ENCODE measurements at regions not wholly inside any gene's neighbourhood (a gene's known extent, or its start where the extent isn't known, plus 50 kb on each side); places are given as distances from the start of the nearest gene placed in this dataset.

DNA sequence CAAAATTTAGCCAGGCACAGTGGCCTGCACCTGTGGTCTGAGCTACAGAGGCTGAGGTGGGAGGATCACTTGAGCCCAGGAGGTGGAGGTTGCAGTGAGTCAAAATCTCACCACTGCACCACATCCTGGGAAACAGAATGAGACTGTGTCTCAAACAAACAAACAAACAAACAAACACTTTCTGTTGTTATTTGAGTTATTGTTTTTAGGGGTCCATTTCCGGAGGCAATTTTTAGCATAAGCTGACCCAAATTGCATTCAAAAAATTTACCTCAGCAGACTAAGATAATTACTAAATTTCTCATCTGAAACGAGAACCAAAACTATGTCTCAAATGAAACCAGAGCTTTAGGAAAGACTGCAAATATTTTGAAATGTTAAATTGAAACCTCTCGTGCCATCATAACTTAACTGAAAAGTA is 1485.1 kb downstream of the EFNA5 start:
- in situ Hi-C loops (cut with HindIII; ENCODE audit: low sequenced_read_pairs) = no loop called here
- DNase-seq (ENCODE audit: low spot score) = no peak

DNA sequence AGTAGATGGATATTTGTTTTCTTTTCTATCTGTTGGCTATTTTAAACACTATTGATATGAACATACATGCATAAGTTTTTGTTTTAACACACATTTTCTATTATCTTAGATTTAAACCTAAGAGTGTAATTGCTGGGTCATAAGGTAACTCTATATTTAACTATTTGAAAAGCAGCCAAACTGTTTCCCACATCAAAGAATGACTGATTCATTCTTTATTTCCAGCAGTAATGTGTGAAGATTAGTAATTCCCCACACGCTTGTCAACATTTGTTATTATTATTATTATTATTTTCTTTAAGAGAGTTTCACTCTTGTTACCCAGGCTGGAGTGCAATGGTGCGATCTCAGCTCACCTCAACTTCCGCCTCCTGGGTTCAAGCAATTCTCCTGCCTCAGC is 1495.8 kb downstream of the EFNA5 start:
- no peak for DNase-seq (ENCODE audit: low spot score)
- in situ Hi-C loops (cut with HindIII; ENCODE audit: low sequenced_read_pairs) = no loop called here

GRCh38 chr5:106172681-106173532 is 1497.8 kb downstream of the EFNA5 start:
- no peak for DNase-seq (ENCODE audit: low spot score)

GRCh38 chr5:106171708-106172107 is 1499.0 kb downstream of the EFNA5 start:
- in situ Hi-C loops (cut with HindIII; ENCODE audit: low sequenced_read_pairs) = no loop called here
- no peak for DNase-seq (ENCODE audit: low spot score)

More at GRCh38 chr5:106172681-106173532, 1497.8 kb downstream of the EFNA5 start:
- in situ Hi-C loops (cut with HindIII; ENCODE audit: low sequenced_read_pairs) = no loop called here

- in situ Hi-C loops (cut with HindIII; ENCODE audit: low sequenced_read_pairs) = no loop called here
- no peak for DNase-seq (ENCODE audit: low spot score)
These were observed 1499.6 kb downstream of the EFNA5 start for GRCh38 chr5:106171132-106171531.

DNA sequence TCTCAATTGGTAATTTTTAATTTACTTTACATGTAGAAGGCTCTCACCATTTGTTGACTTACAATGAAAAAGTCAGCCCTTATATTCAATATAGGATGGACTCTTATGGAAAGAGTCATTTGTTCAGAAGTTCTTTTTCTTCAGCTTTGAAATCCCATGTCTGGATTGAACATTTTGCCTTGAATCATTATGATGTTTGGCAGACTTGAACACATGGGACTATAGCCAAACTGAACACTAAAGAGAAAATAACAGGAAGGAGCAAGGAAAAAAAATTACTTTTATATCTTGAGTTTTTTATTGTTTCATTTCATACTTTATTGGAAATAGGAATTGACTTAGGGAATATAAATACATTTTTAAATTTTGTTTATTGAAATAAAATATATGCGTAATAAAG is 1503.0 kb downstream of the EFNA5 start:
- in situ Hi-C loops (cut with HindIII; ENCODE audit: low sequenced_read_pairs) = no loop called here
- DNase-seq (ENCODE audit: low spot score) = no peak

DNA sequence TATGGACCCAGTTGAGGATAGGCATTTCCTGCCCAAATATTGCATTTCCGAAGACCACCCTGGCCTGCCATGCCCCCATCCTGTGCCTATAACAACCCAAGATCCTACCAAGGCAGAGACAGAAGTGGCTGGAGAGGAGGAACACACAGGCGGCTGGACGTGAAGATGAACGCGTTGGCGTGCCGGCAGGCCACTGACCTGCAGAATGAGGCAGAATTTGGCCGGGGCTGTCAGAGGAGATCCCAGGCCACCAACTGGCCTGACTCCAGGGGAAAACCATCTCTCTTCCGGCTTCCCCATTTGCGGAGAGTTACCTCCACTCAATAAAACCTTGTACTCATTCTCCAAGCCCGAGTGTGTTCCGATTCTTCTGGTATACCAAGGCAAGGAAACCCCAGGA is 1507.5 kb downstream of the EFNA5 start:
- in situ Hi-C loops (cut with HindIII; ENCODE audit: low sequenced_read_pairs) = no loop called here
- DNase-seq (ENCODE audit: low spot score) = no peak

GRCh38 chr5:106159616-106160015 is 1511.1 kb downstream of the EFNA5 start:
- in situ Hi-C loops (cut with HindIII; ENCODE audit: low sequenced_read_pairs) = no loop called here
- DNase-seq (ENCODE audit: low spot score) = no peak

- in situ Hi-C loops (cut with HindIII; ENCODE audit: low sequenced_read_pairs) = no loop called here
These were observed 1516.4 kb downstream of the EFNA5 start for GRCh38 chr5:106154280-106154716.

DNA sequence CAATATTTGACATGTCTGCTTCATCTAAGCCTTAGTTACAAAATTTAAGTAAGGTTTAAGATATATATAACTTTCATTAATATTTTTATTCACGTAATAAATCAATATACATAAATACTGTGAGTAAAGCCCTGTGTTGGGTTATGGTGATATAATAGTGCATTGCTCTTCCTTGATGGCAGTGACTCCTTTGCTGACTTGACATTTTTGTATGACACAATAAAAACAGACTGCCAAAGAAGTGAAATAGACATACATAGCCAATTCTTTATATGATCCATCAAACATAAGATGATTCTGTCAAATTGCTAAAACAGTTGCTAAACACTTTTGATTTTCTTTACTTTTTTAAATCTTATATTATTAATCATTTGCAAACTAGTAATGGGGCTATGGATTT is 1518.2 kb downstream of the EFNA5 start:
- DNase-seq (ENCODE audit: low spot score) = no peak
- in situ Hi-C loops (cut with HindIII; ENCODE audit: low sequenced_read_pairs) = no loop called here

More at GRCh38 chr5:106154280-106154716, 1516.4 kb downstream of the EFNA5 start:
- DNase-seq (ENCODE audit: low spot score) = no peak

DNA sequence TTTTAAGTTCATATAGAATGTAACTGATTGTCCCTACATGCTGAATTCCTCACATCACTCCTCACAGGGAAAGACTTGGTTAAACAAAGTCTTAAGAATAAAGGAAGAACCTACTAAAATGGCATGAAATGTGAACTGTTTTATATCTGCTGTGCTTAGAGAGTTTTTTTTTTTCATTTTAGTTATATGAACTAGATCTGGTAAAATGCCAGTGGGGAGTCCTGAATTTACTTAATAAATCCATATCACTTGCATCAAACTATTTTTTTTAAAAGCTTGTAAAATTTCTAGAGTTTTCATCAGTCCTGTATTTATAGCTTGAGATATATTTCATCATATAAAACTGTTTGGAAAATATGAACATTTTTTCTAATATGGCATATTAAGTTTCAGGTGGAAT is 1528.6 kb downstream of the EFNA5 start:
- in situ Hi-C loops (cut with HindIII; ENCODE audit: low sequenced_read_pairs) = no loop called here

DNA sequence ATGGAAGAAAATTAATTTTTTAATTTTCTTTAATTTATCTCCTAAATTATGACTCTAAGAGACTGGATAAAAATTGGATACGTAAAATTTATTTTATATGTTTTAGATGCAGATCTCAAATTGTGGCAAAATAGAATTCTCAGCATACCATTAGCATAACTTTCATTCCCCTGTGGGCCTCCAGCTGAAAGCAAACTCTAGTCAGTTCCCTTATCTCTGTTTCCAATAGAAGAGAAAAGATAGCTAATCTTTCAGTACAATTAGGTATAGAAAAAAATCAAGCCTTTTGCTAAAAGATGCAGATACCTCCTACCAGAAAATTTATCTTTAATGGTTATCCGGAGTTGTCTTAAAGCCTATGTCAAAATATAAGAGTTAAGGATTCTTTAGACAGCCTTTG is 1530.6 kb downstream of the EFNA5 start:
- in situ Hi-C loops (cut with HindIII; ENCODE audit: low sequenced_read_pairs) = no loop called here
- DNase-seq (ENCODE audit: low spot score) = no peak

More for the DNA sequence above, 1528.6 kb downstream of the EFNA5 start:
- no peak for DNase-seq (ENCODE audit: low spot score)

GRCh38 chr5:106136061-106136460 is 1534.7 kb downstream of the EFNA5 start:
- in situ Hi-C loops (cut with HindIII; ENCODE audit: low sequenced_read_pairs) = no loop called here
- DNase-seq (ENCODE audit: low spot score) = no peak

DNA sequence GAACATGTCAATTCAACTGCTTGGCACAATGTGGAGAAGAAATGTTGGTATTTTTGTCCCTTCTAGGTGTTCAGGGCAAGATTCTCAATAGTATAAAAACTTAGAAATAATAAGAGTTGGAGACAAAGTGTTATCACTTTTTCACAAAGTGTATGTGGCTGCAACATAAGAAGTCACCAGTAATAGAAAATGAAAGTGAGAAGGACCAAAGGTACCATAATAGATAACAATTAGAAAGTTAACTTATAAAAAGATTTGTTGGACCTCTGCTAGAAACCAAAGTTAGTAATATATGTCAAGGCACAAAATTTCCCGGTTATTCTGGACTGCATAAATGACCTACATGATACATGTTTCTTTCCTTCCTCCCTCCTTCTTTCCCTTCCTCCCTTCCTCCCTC is 1535.3 kb downstream of the EFNA5 start:
- in situ Hi-C loops (cut with HindIII; ENCODE audit: low sequenced_read_pairs) = no loop called here
- no peak for DNase-seq (ENCODE audit: low spot score)

GRCh38 chr5:106134549-106134948 is 1536.2 kb downstream of the EFNA5 start:
- in situ Hi-C loops (cut with HindIII; ENCODE audit: low sequenced_read_pairs) = no loop called here
- DNase-seq (ENCODE audit: low spot score) = no peak

GRCh38 chr5:106127985-106128384 is 1542.8 kb downstream of the EFNA5 start:
- no peak for DNase-seq (ENCODE audit: low spot score)
- in situ Hi-C loops (cut with HindIII; ENCODE audit: low sequenced_read_pairs) = no loop called here

GRCh38 chr5:106127341-106127781 is 1543.4 kb downstream of the EFNA5 start:
- in situ Hi-C loops (cut with HindIII; ENCODE audit: low sequenced_read_pairs) = no loop called here
- no peak for DNase-seq (ENCODE audit: low spot score)

- no peak for DNase-seq (ENCODE audit: low spot score)
- in situ Hi-C loops (cut with HindIII; ENCODE audit: low sequenced_read_pairs) = no loop called here
These were observed 1548.6 kb downstream of the EFNA5 start for GRCh38 chr5:106121972-106122605.

- DNase-seq (ENCODE audit: low spot score) = no peak
- in situ Hi-C loops (cut with HindIII; ENCODE audit: low sequenced_read_pairs) = no loop called here
These were observed 1554.1 kb downstream of the EFNA5 start for GRCh38 chr5:106116682-106117081.

- DNase-seq (ENCODE audit: low spot score) = no peak
These were observed 1556.8 kb downstream of the EFNA5 start for GRCh38 chr5:106113922-106114321.

DNA sequence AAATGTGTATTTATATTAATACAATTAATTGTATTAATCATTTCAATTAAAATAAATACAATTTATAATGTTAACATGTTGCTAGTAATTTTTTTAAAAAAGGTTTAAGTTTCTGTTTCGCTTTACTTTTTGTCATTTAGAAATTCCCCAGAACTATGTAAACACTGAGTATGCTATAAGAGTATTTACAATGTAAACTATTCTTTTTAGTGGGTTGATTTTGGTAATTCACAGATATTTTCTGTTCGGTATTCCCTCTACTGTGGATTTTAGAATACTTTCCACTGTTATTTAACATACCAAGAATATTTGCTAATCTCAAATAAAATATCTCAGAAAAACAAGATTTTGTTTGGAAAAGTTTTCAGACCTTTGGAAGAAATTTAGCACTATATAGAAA is 1564.4 kb downstream of the EFNA5 start:
- in situ Hi-C loops (cut with HindIII; ENCODE audit: low sequenced_read_pairs) = no loop called here
- DNase-seq (ENCODE audit: low spot score) = no peak

More at GRCh38 chr5:106113922-106114321, 1556.8 kb downstream of the EFNA5 start:
- in situ Hi-C loops (cut with HindIII; ENCODE audit: low sequenced_read_pairs) = no loop called here
